Colon (tissue), 2 donors: ENCODE measurements at regions not wholly inside any gene's neighbourhood (a gene's known extent, or its start where the extent isn't known, plus 50 kb on each side); places are given as distances from the start of the nearest gene placed in this dataset.
A peak's percentile ranks its signal among the peaks of the same experiment; 100 is the strongest.

ENCODE experiments used
- FAIRE-seq: peaks from 2 replicates; lab custom pipeline; 2012; peaks lifted over from hg19 to GRCh38; lab: Jason Lieb, UNC
- donor health status: control.
- donor health status: control.

GRCh38 chr10:2703953-2704352 lies 363.4 kb upstream of the PFKP start:
- no peak for FAIRE-seq

- no peak for FAIRE-seq
Observed at GRCh38 chr10:2701802-2702201, 365.5 kb upstream of the PFKP start.

GRCh38 chr10:2700626-2701305 lies 366.6 kb upstream of the PFKP start:
- no peak for FAIRE-seq

GRCh38 chr10:2688958-2689357 lies 378.4 kb upstream of the PFKP start:
- no peak for FAIRE-seq

- no peak for FAIRE-seq
Observed at GRCh38 chr10:2686691-2687090, 380.7 kb upstream of the PFKP start.

GRCh38 chr10:2682491-2682890 lies 384.9 kb upstream of the PFKP start:
- FAIRE-seq = no peak

GRCh38 chr10:2681891-2682290 lies 385.5 kb upstream of the PFKP start:
- FAIRE-seq = no peak

- FAIRE-seq = no peak
Observed at GRCh38 chr10:2680821-2681220, 386.5 kb upstream of the PFKP start.

- FAIRE-seq = no peak
Observed at GRCh38 chr10:2679646-2680045, 387.7 kb upstream of the PFKP start.

- no peak for FAIRE-seq
Observed at GRCh38 chr10:2676455-2676854, 390.9 kb upstream of the PFKP start.

- FAIRE-seq = no peak
Observed at GRCh38 chr10:2674451-2674850, 392.9 kb upstream of the PFKP start.

- FAIRE-seq = no peak
Observed at GRCh38 chr10:2670864-2671263, 396.5 kb upstream of the PFKP start.

- FAIRE-seq = peak; percentile 53
Observed at GRCh38 chr10:2665772-2666171, 401.6 kb upstream of the PFKP start.

- no peak for FAIRE-seq
Observed at GRCh38 chr10:2660276-2660675, 407.1 kb upstream of the PFKP start.

- FAIRE-seq = no peak
Observed at GRCh38 chr10:2659660-2660209, 407.6 kb upstream of the PFKP start.

GRCh38 chr10:2658780-2659179 lies 408.6 kb upstream of the PFKP start:
- no peak for FAIRE-seq

- no peak for FAIRE-seq
Observed at GRCh38 chr10:2650328-2650727, 417.0 kb upstream of the PFKP start.

GRCh38 chr10:2641028-2641427 lies 426.3 kb upstream of the PFKP start:
- no peak for FAIRE-seq

GRCh38 chr10:2633630-2634029 lies 433.7 kb upstream of the PFKP start:
- no peak for FAIRE-seq

GRCh38 chr10:2631557-2632205 lies 435.7 kb upstream of the PFKP start:
- no peak for FAIRE-seq

GRCh38 chr10:2628705-2629104 lies 438.6 kb upstream of the PFKP start:
- FAIRE-seq = no peak

GRCh38 chr10:2627969-2628368 lies 439.4 kb upstream of the PFKP start:
- no peak for FAIRE-seq

- no peak for FAIRE-seq
Observed at GRCh38 chr10:2625094-2625493, 442.3 kb upstream of the PFKP start.
